Astrocyte (in vitro differentiated cells and primary cell): ENCODE measurements at regions not wholly inside any gene's neighbourhood (a gene's known extent, or its start where the extent isn't known, plus 50 kb on each side); places are given as distances from the start of the nearest gene placed in this dataset.

Source experiments
- CTCF ChIP-seq: IDR thresholded peaks from 2 replicates; pipeline ENCODE4 v1.5.1; 2011; ENCODE audit warnings: low read depth, mild to moderate bottlenecking, inconsistent platforms, low read length, moderate library complexity; ENCODE audit not compliant: insufficient read depth
- EZH2 ChIP-seq: IDR thresholded peaks from 2 replicates; pipeline ENCODE4 v1.6.1; 2012; ENCODE audit warnings: mild to moderate bottlenecking, low read length, inconsistent platforms; ENCODE audit not compliant: insufficient read depth

GRCh38 chr17:79459003-79459655 lies 151.7 kb downstream of the RBFOX3 start:
- TF ChIP-seq EZH2 (no peak), CTCF (no peak)
